A549 (cell line): ENCODE measurements at regions not wholly inside any gene's neighbourhood (a gene's known extent, or its start where the extent isn't known, plus 50 kb on each side); places are given as distances from the start of the nearest gene placed in this dataset.

ENCODE experiments used
- ATAC-seq, 2 experiments: fragments of 200-7000 bp in 1 of 2; fragments of >200 bp in 1 of 2; cut with Nextera tagmentation in 1 of 2; cut with Tn5 transposase in 1 of 2; 3 replicates each; pipeline versions ENCODE4 v1.8.0 to v1.9.1; 2018 to 2020; ENCODE audit warnings: mild to moderate bottlenecking in 1 of 2, moderate library complexity in 1 of 2
- CTCF ChIA-PET: fragments of 300-600 bp; sonication (Branson Sonifier 250); formaldehyde crosslinking; extraction: SDS; loops from one replicate; lab custom pipeline; 2021; ENCODE audit warnings: antibody characterized with exemption, inconsistent platforms; lab: Yijun Ruan, JAX
- POLR2A ChIA-PET: fragments of 350-600 bp; formaldehyde crosslinking; extraction: SDS; loops from one replicate; lab custom pipeline; 2021; ENCODE audit warnings: antibody characterized with exemption, inconsistent platforms; lab: Yijun Ruan, JAX
- DNase-seq, 2 experiments: peaks; one replicate each; pipeline versions ENCODE4 v3.0.0 to v3.0.0-alpha.2; 2011 to 2016; ENCODE audit warnings: low read depth in 1 of 2, low spot score in 1 of 2
- FAIRE-seq: peaks from 2 replicates; lab custom pipeline; 2011; peaks lifted over from hg19 to GRCh38; lab: Jason Lieb, UNC
- H3K27ac ChIP-seq, 2 experiments: fragments of >200 bp; sonication (Bioruptor Twin); formaldehyde crosslinking; 3 replicates each; pipeline ENCODE4 v1.5.1; 2016 to 2017
- H3K4me1 ChIP-seq: fragments of >200 bp; sonication (Bioruptor Twin); formaldehyde crosslinking; 3 replicates; pipeline ENCODE4 v1.6.1; 2016
- H3K4me2 ChIP-seq: fragments of >200 bp; sonication (Bioruptor Twin); formaldehyde crosslinking; 3 replicates; pipeline ENCODE4 v1.6.1; 2016
- H3K4me3 ChIP-seq: fragments of >200 bp; sonication (Bioruptor Twin); formaldehyde crosslinking; 3 replicates; pipeline ENCODE4 v1.5.1; 2016
- H3K9me3 ChIP-seq: fragments of >200 bp; sonication (Bioruptor Twin); formaldehyde crosslinking; 3 replicates; pipeline ENCODE4 v1.6.1; 2016
- CEBPB ChIP-seq, 2 experiments: fragments of >200 bp in 1 of 2; sonication (Bioruptor Twin) in 1 of 2; formaldehyde crosslinking in 1 of 2; IDR thresholded peaks; 2 replicates each; pipeline ENCODE4 v1.6.1; 2012 to 2016
- CHD4 ChIP-seq: fragments of 200-600 bp; sonication (generic); IDR thresholded peaks from 2 replicates; pipeline ENCODE4 v1.6.1; 2016; ENCODE audit warnings: antibody characterized with exemption, mild to moderate bottlenecking, borderline replicate concordance
- EHF ChIP-seq: fragments of 250-450 bp; sonication (Bioruptor Pico); IDR thresholded peaks from 2 replicates; pipeline ENCODE4 v1.5.0; 2020; ENCODE audit warnings: mild to moderate bottlenecking
- ESRRA ChIP-seq: fragments of 150-350 bp; IDR thresholded peaks from 2 replicates; pipeline ENCODE4 v1.6.1; 2014; ENCODE audit warnings: mild to moderate bottlenecking, low read length, borderline replicate concordance
- FOSB ChIP-seq: fragments of 250-450 bp; sonication (Bioruptor Pico); IDR thresholded peaks from 2 replicates; pipeline ENCODE4 v1.5.0; 2020; ENCODE audit warnings: mild to moderate bottlenecking, moderate library complexity
- GATA3 ChIP-seq: IDR thresholded peaks from 2 replicates; pipeline ENCODE4 v1.6.1; 2012; ENCODE audit warnings: borderline replicate concordance
- HES2 ChIP-seq: fragments of >200 bp; sonication (Bioruptor Twin); formaldehyde crosslinking; IDR thresholded peaks from 2 replicates; pipeline ENCODE4 v1.6.1; 2016
- HOXA7 ChIP-seq: fragments of 250-450 bp; sonication (Bioruptor Pico); IDR thresholded peaks from 2 replicates; pipeline ENCODE4 v1.5.0; 2020; ENCODE audit warnings: mild to moderate bottlenecking, moderate library complexity
- HOXB13 ChIP-seq: fragments of 250-450 bp; sonication (Bioruptor Pico); IDR thresholded peaks from 2 replicates; pipeline ENCODE4 v1.5.0; 2020; ENCODE audit warnings: low read depth, mild to moderate bottlenecking, moderate library complexity
- HOXB5 ChIP-seq: fragments of 250-450 bp; sonication (Bioruptor Pico); IDR thresholded peaks from 2 replicates; pipeline ENCODE4 v1.5.0; 2020; ENCODE audit warnings: mild to moderate bottlenecking, moderate library complexity
- MAX ChIP-seq: IDR thresholded peaks from 2 replicates; pipeline ENCODE4 v1.6.1; 2012
- MAZ ChIP-seq: fragments of 150-350 bp; IDR thresholded peaks from 2 replicates; pipeline ENCODE4 v1.6.1; 2014; ENCODE audit warnings: antibody characterized with exemption, low read depth, low read length, borderline replicate concordance
- NPAS2 ChIP-seq: fragments of 250-450 bp; sonication (Bioruptor Pico); IDR thresholded peaks from 2 replicates; pipeline ENCODE4 v1.8.0; 2022; ENCODE audit warnings: mild to moderate bottlenecking, moderate library complexity, borderline replicate concordance
- RAD21 ChIP-seq, 2 experiments: fragments of >200 bp in 1 of 2; sonication (Bioruptor Twin) in 1 of 2; formaldehyde crosslinking in 1 of 2; IDR thresholded peaks in 1 of 2; conservative IDR thresholded peaks in 1 of 2; 2 replicates in 1 of 2; 3 replicates in 1 of 2; pipeline ENCODE4 v1.6.1; 2012 to 2018; ENCODE audit warnings: inconsistent platforms in 1 of 2
- RARB ChIP-seq: fragments of 250-450 bp; sonication (Bioruptor Pico); IDR thresholded peaks from 2 replicates; pipeline ENCODE4 v1.8.0; 2021; ENCODE audit warnings: mild to moderate bottlenecking, moderate library complexity
- RNF2 ChIP-seq: fragments of 200-600 bp; sonication (generic); IDR thresholded peaks from 2 replicates; pipeline ENCODE4 v1.6.1; 2016; ENCODE audit warnings: low read depth, mild to moderate bottlenecking, antibody characterized with exemption, moderate library complexity, borderline replicate concordance
- SMC3 ChIP-seq: fragments of >200 bp; sonication (Bioruptor Twin); formaldehyde crosslinking; IDR thresholded peaks from 3 replicates; pipeline ENCODE4 v1.6.1; 2018; ENCODE audit warnings: inconsistent platforms
- TP53 ChIP-seq: fragments of 250-450 bp; sonication (Bioruptor Pico); IDR thresholded peaks from 2 replicates; pipeline ENCODE4 v1.5.0; 2021; ENCODE audit warnings: mild to moderate bottlenecking, moderate library complexity
- ZNF302 ChIP-seq: fragments of 250-450 bp; sonication (Bioruptor Pico); IDR thresholded peaks from 2 replicates; pipeline ENCODE4 v1.9.0; 2021; ENCODE audit warnings: inconsistent platforms, mild to moderate bottlenecking, moderate library complexity
- WGBS: methylation state at CpG from one replicate; pipeline ENCODE4 v1.1.6; 2017; ENCODE audit errors: missing lambda C conversion rate; 5-methylcytosine and 5-hydroxymethylcytosine counted together
- TF ChIP-seq, protein P1 (sequence below): fragments of >200 bp; sonication (Bioruptor Twin); formaldehyde crosslinking; IDR thresholded peaks from 3 replicates; pipeline ENCODE4 v1.5.1; 2016
- TF ChIP-seq, protein P2 (sequence below): IDR thresholded peaks from 2 replicates; pipeline ENCODE4 v1.6.1; 2012
- TF ChIP-seq, protein P3 (sequence below): IDR thresholded peaks from 2 replicates; pipeline ENCODE4 v1.6.1; 2012; ENCODE audit warnings: low read depth, borderline replicate concordance
- TF ChIP-seq, protein P4 (sequence below): fragments of 200-600 bp; sonication (generic); IDR thresholded peaks from 2 replicates; pipeline ENCODE4 v1.6.1; 2016; ENCODE audit warnings: antibody characterized with exemption, mild to moderate bottlenecking, moderate library complexity

DNA sequence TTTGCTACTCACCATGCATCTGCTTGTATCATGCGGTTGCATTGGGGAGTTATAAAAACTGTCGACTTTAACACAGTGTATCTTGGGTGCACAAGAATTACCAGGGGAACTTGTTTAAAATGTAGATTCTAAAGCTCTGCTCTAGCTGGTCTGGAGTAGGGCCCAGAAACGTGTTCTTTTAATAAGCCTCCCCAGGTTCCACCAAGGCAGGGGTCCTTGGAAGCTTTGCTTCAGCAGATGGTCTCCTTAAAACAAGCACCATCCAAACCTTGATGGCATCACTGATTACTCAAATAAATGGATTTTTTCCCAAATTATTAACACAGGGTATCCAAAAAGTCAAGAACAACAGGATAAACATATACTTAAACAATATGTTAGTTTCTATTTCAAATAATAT, 120.2 kb upstream of the NDP start:
- CTCF ChIA-PET = no interaction called here
- no peak for DNase-seq
- no peak overlapping the region for H3K4me2 ChIP-seq
- TF ChIP-seq MAZ (no peak), ESRRA (no peak), HOXA7 (CRISPR knock-in tag) (no peak), CEBPB (IDR thresholded peaks at IDR 0.05) (no peak)
- TF ChIP-seq, all 56 proteins: peak for 0
- POLR2A ChIA-PET = no interaction called here
- Histone ChIP-seq H3K4me1 (no peaks in the 10 kb centered on the region), H3K27ac (no peak overlapping the region), H3K4me3 (no peak overlapping the region), H3K9me3 (no peaks in the 10 kb centered on the region)
- FAIRE-seq = no peak
- no peak for ATAC-seq
- 54% methylated on average over 3 of the region's 3 CpGs for WGBS

- Histone ChIP-seq H3K9me3 (no peaks in the 10 kb centered on the region), H3K4me1 (no peaks in the 10 kb centered on the region), H3K4me2 (no peak overlapping the region), H3K4me3 (no peak overlapping the region), H3K27ac (no peak overlapping the region)
- TF ChIP-seq MAX (no peak), CHD4 (no peak), RAD21 (conservative IDR thresholded peaks at IDR 0.05 in 1 of 2, IDR thresholded peaks at IDR 0.05 in 1 of 2) (no peak), ZNF302 (CRISPR knock-in tag) (no peak), HOXB5 (CRISPR knock-in tag) (no peak), HOXB13 (no peak), GATA3 (no peak), NPAS2 (no peak), HOXA7 (CRISPR knock-in tag) (no peak), EHF (no peak), MAZ (no peak), ESRRA (no peak), SMC3 (no peak)
- TF ChIP-seq, protein P1, sequence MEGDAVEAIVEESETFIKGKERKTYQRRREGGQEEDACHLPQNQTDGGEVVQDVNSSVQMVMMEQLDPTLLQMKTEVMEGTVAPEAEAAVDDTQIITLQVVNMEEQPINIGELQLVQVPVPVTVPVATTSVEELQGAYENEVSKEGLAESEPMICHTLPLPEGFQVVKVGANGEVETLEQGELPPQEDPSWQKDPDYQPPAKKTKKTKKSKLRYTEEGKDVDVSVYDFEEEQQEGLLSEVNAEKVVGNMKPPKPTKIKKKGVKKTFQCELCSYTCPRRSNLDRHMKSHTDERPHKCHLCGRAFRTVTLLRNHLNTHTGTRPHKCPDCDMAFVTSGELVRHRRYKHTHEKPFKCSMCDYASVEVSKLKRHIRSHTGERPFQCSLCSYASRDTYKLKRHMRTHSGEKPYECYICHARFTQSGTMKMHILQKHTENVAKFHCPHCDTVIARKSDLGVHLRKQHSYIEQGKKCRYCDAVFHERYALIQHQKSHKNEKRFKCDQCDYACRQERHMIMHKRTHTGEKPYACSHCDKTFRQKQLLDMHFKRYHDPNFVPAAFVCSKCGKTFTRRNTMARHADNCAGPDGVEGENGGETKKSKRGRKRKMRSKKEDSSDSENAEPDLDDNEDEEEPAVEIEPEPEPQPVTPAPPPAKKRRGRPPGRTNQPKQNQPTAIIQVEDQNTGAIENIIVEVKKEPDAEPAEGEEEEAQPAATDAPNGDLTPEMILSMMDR = no peak
- TF ChIP-seq, protein P2, sequence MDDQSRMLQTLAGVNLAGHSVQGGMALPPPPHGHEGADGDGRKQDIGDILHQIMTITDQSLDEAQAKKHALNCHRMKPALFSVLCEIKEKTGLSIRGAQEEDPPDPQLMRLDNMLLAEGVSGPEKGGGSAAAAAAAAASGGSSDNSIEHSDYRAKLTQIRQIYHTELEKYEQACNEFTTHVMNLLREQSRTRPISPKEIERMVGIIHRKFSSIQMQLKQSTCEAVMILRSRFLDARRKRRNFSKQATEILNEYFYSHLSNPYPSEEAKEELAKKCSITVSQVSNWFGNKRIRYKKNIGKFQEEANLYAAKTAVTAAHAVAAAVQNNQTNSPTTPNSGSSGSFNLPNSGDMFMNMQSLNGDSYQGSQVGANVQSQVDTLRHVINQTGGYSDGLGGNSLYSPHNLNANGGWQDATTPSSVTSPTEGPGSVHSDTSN = no peak
- TF ChIP-seq, protein P3, sequence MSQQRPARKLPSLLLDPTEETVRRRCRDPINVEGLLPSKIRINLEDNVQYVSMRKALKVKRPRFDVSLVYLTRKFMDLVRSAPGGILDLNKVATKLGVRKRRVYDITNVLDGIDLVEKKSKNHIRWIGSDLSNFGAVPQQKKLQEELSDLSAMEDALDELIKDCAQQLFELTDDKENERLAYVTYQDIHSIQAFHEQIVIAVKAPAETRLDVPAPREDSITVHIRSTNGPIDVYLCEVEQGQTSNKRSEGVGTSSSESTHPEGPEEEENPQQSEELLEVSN = no peak
- WGBS = 6% methylated on average over 2 of the region's 2 CpGs
- FAIRE-seq (no peak), ATAC-seq (no peak), DNase-seq (no peak)
- CTCF ChIA-PET = no interaction called here
- POLR2A ChIA-PET = no interaction called here
Observed at GRCh38 chrX:44092778-44093177, 119.6 kb upstream of the NDP start.

GRCh38 chrX:44088510-44089144, 115.4 kb upstream of the NDP start:
- ChIA-PET POLR2A (no interaction called here), CTCF (no interaction called here)
- H3K4me3 ChIP-seq = no peak overlapping the region
- no peaks in the 10 kb centered on the region for H3K9me3 ChIP-seq
- FAIRE-seq (peak; percentile 94), ATAC-seq (no peak), DNase-seq (no peak)
- no peaks in the 10 kb centered on the region for H3K4me1 ChIP-seq
- H3K27ac ChIP-seq = no peak overlapping the region
- no peak overlapping the region for H3K4me2 ChIP-seq
- 90% methylated on average over 6 of the region's 6 CpGs for WGBS
- no peak for TF ChIP-seq FOSB (CRISPR knock-in tag)
- TF ChIP-seq ZNF302 (CRISPR knock-in tag) = no peak
- no peak for TF ChIP-seq TP53 (CRISPR knock-in tag)
- TF ChIP-seq, protein P4, sequence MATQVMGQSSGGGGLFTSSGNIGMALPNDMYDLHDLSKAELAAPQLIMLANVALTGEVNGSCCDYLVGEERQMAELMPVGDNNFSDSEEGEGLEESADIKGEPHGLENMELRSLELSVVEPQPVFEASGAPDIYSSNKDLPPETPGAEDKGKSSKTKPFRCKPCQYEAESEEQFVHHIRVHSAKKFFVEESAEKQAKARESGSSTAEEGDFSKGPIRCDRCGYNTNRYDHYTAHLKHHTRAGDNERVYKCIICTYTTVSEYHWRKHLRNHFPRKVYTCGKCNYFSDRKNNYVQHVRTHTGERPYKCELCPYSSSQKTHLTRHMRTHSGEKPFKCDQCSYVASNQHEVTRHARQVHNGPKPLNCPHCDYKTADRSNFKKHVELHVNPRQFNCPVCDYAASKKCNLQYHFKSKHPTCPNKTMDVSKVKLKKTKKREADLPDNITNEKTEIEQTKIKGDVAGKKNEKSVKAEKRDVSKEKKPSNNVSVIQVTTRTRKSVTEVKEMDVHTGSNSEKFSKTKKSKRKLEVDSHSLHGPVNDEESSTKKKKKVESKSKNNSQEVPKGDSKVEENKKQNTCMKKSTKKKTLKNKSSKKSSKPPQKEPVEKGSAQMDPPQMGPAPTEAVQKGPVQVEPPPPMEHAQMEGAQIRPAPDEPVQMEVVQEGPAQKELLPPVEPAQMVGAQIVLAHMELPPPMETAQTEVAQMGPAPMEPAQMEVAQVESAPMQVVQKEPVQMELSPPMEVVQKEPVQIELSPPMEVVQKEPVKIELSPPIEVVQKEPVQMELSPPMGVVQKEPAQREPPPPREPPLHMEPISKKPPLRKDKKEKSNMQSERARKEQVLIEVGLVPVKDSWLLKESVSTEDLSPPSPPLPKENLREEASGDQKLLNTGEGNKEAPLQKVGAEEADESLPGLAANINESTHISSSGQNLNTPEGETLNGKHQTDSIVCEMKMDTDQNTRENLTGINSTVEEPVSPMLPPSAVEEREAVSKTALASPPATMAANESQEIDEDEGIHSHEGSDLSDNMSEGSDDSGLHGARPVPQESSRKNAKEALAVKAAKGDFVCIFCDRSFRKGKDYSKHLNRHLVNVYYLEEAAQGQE = no peak
- TF ChIP-seq, protein P1 = no peak
- TF ChIP-seq HES2 = no peak
- no peak for TF ChIP-seq RNF2
- TF ChIP-seq RARB (CRISPR knock-in tag) = no peak
- no peak for TF ChIP-seq HOXB13
- TF ChIP-seq GATA3 = no peak
